ENCODE measurements at regions not wholly inside any gene's neighbourhood (a gene's known extent, or its start where the extent isn't known, plus 50 kb on each side); places are given as distances from the start of the nearest gene placed in this dataset.

- H3K4me3 ChIP-seq (ENCODE audit: low read depth, low read length) = no peak overlapping the region
- TF ChIP-seq CTCF (IDR thresholded peaks at IDR 0.05; ENCODE audit: insufficient read depth, low read depth, low read length) = no peak
- DNase-seq (ENCODE audit: low read depth) = no peak
Measured at GRCh38 chr2:41420872-41421271, 626.9 kb upstream of the PKDCC start.

- H3K4me3 ChIP-seq (ENCODE audit: low read depth, low read length) = no peak overlapping the region
- no peak for TF ChIP-seq CTCF (IDR thresholded peaks at IDR 0.05; ENCODE audit: insufficient read depth, low read depth, low read length)
- DNase-seq (ENCODE audit: low read depth) = no peak
Measured at GRCh38 chr2:41431756-41432155, 616.1 kb upstream of the PKDCC start.

GRCh38 chr2:41432459-41432858 lies 615.4 kb upstream of the PKDCC start:
- DNase-seq (ENCODE audit: low read depth) = no peak
- no peak overlapping the region for H3K4me3 ChIP-seq (ENCODE audit: low read depth, low read length)
- TF ChIP-seq CTCF (IDR thresholded peaks at IDR 0.05; ENCODE audit: insufficient read depth, low read depth, low read length) = no peak

- TF ChIP-seq CTCF (IDR thresholded peaks at IDR 0.05; ENCODE audit: insufficient read depth, low read depth, low read length) = no peak
- H3K4me3 ChIP-seq (ENCODE audit: low read depth, low read length) = no peak overlapping the region
- DNase-seq (ENCODE audit: low read depth) = no peak
Measured at GRCh38 chr2:41434991-41435390, 612.8 kb upstream of the PKDCC start.

- TF ChIP-seq CTCF (IDR thresholded peaks at IDR 0.05; ENCODE audit: insufficient read depth, low read depth, low read length) = no peak
- no peak overlapping the region for H3K4me3 ChIP-seq (ENCODE audit: low read depth, low read length)
- DNase-seq (ENCODE audit: low read depth) = no peak
Measured at GRCh38 chr2:41441958-41442357, 605.9 kb upstream of the PKDCC start.

GRCh38 chr2:41445865-41446264 lies 602.0 kb upstream of the PKDCC start:
- TF ChIP-seq CTCF (IDR thresholded peaks at IDR 0.05; ENCODE audit: insufficient read depth, low read depth, low read length) = no peak
- no peak for DNase-seq (ENCODE audit: low read depth)

GRCh38 chr2:41446266-41446665 lies 601.6 kb upstream of the PKDCC start:
- no peak for TF ChIP-seq CTCF (IDR thresholded peaks at IDR 0.05; ENCODE audit: insufficient read depth, low read depth, low read length)
- no peak overlapping the region for H3K4me3 ChIP-seq (ENCODE audit: low read depth, low read length)
- no peak for DNase-seq (ENCODE audit: low read depth)

More at GRCh38 chr2:41445865-41446264, 602.0 kb upstream of the PKDCC start:
- no peak overlapping the region for H3K4me3 ChIP-seq (ENCODE audit: low read depth, low read length)

All from fibroblast of villous mesenchyme (primary cell).